ENCODE measurements at regions not wholly inside any gene's neighbourhood (a gene's known extent, or its start where the extent isn't known, plus 50 kb on each side); places are given as distances from the start of the nearest gene placed in this dataset.

DNA sequence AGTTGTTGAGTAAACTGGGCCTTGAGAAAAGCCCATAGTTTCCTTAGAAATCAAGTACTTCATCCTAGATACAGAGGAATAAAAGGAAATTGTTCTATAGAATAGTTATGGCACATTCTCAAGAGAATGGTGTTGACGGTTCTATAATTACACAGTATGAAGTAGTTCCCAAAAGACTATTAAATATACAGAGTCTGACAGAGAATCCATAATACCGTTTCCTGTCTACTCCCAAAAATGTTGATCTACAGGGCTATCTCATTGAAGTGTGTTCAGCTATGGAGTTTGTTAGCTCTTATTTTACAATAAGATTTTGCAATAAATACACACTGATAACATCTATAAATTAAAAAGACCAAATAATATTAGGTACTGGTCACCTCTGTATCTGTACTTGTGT, 799.7 kb downstream of the RPS29 start:
- intact Hi-C loops (cut with micrococcal nuclease), result no loop called here
- H3K4me1 Mint-ChIP-seq, result no peaks in the 10 kb centered on the region
- Histone ChIP-seq H3K36me3 (replicated peaks in 1 of 2; ENCODE audit: control insufficient read depth in 1 of 2, insufficient read depth in 2 of 2, low read length in 2 of 2) (no peaks in the 10 kb centered on the region), H2AFZ (ENCODE audit: insufficient read depth, low read depth, low read length, poor library complexity, severe bottlenecking) (no peak overlapping the region), H3K4me3 (replicated peaks in 1 of 3; ENCODE audit: low read depth in 2 of 3, low read length in 3 of 3) (no peak overlapping the region), H3K9ac (ENCODE audit: insufficient read depth, low read length, poor library complexity, severe bottlenecking) (no peak overlapping the region), H3K9me3 (replicated peaks in 1 of 2; ENCODE audit: control insufficient read depth in 1 of 2, insufficient read depth in 1 of 2, low read length in 2 of 2) (peaks cover 0 to 3% of the 10 kb centered on the region in 2 donors), H3K79me2 (ENCODE audit: insufficient read depth, low read length) (no peaks in the 10 kb centered on the region), H3K4me2 (replicated peaks; ENCODE audit: extremely low read depth, low read length, poor library complexity, severe bottlenecking) (no peak overlapping the region), H3K27me3 (ENCODE audit: control insufficient read depth in 2 of 2, insufficient read depth in 2 of 2, low read length in 2 of 2) (no peaks in the 10 kb centered on the region), H3K27ac (ENCODE audit: low read depth in 1 of 2, low read length in 2 of 2) (no peak overlapping the region), H3K4me1 (ENCODE audit: control insufficient read depth in 1 of 2, insufficient read depth in 2 of 2, low read length in 2 of 2) (no peaks in the 10 kb centered on the region), H4K20me1 (ENCODE audit: insufficient read depth, low read length) (no peaks in the 10 kb centered on the region)
- H3K9me3 Mint-ChIP-seq, result peaks cover 0 to 4% (median 0%) of the 10 kb centered on the region in 7 donors
- DNase-seq, result no peak
- TF ChIP-seq, protein P1, sequence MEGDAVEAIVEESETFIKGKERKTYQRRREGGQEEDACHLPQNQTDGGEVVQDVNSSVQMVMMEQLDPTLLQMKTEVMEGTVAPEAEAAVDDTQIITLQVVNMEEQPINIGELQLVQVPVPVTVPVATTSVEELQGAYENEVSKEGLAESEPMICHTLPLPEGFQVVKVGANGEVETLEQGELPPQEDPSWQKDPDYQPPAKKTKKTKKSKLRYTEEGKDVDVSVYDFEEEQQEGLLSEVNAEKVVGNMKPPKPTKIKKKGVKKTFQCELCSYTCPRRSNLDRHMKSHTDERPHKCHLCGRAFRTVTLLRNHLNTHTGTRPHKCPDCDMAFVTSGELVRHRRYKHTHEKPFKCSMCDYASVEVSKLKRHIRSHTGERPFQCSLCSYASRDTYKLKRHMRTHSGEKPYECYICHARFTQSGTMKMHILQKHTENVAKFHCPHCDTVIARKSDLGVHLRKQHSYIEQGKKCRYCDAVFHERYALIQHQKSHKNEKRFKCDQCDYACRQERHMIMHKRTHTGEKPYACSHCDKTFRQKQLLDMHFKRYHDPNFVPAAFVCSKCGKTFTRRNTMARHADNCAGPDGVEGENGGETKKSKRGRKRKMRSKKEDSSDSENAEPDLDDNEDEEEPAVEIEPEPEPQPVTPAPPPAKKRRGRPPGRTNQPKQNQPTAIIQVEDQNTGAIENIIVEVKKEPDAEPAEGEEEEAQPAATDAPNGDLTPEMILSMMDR (IDR thresholded peaks at IDR 0.05), result no peak
- WGBS (ENCODE audit: insufficient coverage), result no CpG with 5 or more reads among the region's 2 CpGs
- no peaks in the 10 kb centered on the region for H3K36me3 Mint-ChIP-seq
- H3K4me3 Mint-ChIP-seq, result no peak overlapping the region
- peaks cover 0 to 2% (median 0%) of the 10 kb centered on the region in 3 donors for H3K27me3 Mint-ChIP-seq (ENCODE audit: low read depth in 3 of 3)
- H3K27ac Mint-ChIP-seq, result no peak overlapping the region

DNA sequence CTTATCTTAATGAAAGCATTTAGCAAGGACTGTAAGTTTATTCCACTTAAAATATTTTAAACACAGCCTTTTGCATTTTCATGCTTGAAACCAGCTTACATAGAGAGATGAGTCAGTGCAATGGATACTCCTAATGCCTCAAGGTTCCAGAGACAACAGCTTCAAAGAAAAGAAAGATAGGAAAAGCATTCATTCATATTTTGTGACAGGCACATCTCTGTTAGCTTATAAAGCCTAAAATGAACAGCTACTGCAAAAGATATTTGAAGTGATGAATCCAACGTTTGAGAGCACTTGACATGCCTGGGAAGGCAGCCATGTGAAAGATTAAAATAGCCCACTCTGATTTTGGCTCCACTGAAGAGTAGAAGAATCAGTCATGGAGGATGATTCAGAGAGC, 814.5 kb downstream of the RPS29 start:
- H3K27ac ChIP-seq (ENCODE audit: low read depth in 1 of 2, low read length in 2 of 2), result no peak overlapping the region
- Mint-ChIP-seq H3K4me1 (no peaks in the 10 kb centered on the region), H3K4me3 (no peak overlapping the region), H3K9me3 (peaks cover 1 to 9% (median 6%) of the 10 kb centered on the region in 7 donors), H3K27ac (no peak overlapping the region), H3K36me3 (no peaks in the 10 kb centered on the region), H3K27me3 (ENCODE audit: low read depth in 3 of 3) (no peaks in the 10 kb centered on the region)
- no peaks in the 10 kb centered on the region for H3K27me3 ChIP-seq (ENCODE audit: control insufficient read depth in 2 of 2, insufficient read depth in 2 of 2, low read length in 2 of 2)
- no peak overlapping the region for H3K9ac ChIP-seq (ENCODE audit: insufficient read depth, low read length, poor library complexity, severe bottlenecking)
- WGBS (ENCODE audit: insufficient coverage), result 57% methylated on average over 1 of the region's 1 CpG
- H3K9me3 ChIP-seq (replicated peaks in 1 of 2; ENCODE audit: control insufficient read depth in 1 of 2, insufficient read depth in 1 of 2, low read length in 2 of 2), result peaks cover 7 to 9% of the 10 kb centered on the region in 2 donors
- no peak for DNase-seq
- no peak overlapping the region for H3K4me3 ChIP-seq (replicated peaks in 1 of 3; ENCODE audit: low read depth in 2 of 3, low read length in 3 of 3)
- no peaks in the 10 kb centered on the region for H4K20me1 ChIP-seq (ENCODE audit: insufficient read depth, low read length)
- TF ChIP-seq, protein P1 (IDR thresholded peaks at IDR 0.05), result no peak
- no peak overlapping the region for H2AFZ ChIP-seq (ENCODE audit: insufficient read depth, low read depth, low read length, poor library complexity, severe bottlenecking)
- no peaks in the 10 kb centered on the region for H3K4me1 ChIP-seq (ENCODE audit: control insufficient read depth in 1 of 2, insufficient read depth in 2 of 2, low read length in 2 of 2)
- no peak overlapping the region for H3K4me2 ChIP-seq (replicated peaks; ENCODE audit: extremely low read depth, low read length, poor library complexity, severe bottlenecking)
- H3K79me2 ChIP-seq (ENCODE audit: insufficient read depth, low read length), result no peaks in the 10 kb centered on the region
- no peaks in the 10 kb centered on the region for H3K36me3 ChIP-seq (replicated peaks in 1 of 2; ENCODE audit: control insufficient read depth in 1 of 2, insufficient read depth in 2 of 2, low read length in 2 of 2)
- intact Hi-C loops (cut with micrococcal nuclease), result no loop called here
